ENCODE measurements at regions not wholly inside any gene's neighbourhood (a gene's known extent, or its start where the extent isn't known, plus 50 kb on each side); places are given as distances from the start of the nearest gene placed in this dataset.

DNA sequence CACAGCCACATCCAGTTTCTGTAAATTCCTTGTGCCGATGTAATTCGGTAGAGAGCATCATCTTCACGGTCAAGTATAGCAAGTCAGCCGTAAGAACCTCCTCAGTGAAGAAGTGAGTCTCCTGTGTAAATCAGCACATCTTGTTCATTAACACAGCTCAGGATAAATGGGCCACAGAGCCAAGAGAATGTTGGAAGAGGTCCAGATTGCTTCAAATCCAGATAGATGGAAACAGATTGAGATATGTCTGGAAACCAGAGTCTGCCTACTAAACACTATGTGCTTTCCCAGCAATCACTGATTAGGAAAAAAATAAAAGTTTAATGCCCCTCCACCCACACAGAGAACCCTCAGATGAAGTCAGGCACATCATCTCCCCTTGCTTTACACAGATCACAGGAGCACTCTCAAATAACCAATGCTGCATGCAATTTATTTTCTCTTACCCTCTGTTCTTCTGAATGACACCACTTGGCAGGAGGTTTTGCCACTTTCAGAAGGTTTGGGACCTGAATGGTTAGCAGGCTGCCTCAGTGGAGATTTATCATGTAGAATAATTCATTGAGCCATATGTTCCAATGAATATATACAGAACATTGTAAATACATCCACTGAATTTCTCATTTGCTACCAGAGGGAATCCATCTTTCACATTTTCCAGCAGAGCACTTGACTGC lies 357.7 kb downstream of the C4orf33 start:
- Histone ChIP-seq H3K4me3 (no peak overlapping the region), H3K27ac (no peak overlapping the region), H3K36me3 (no peaks in the 10 kb centered on the region), H3K4me1 (no peaks in the 10 kb centered on the region), H3K27me3 (no peaks in the 10 kb centered on the region), H3K9me3 (no peaks in the 10 kb centered on the region)
- TF ChIP-seq, protein P1, sequence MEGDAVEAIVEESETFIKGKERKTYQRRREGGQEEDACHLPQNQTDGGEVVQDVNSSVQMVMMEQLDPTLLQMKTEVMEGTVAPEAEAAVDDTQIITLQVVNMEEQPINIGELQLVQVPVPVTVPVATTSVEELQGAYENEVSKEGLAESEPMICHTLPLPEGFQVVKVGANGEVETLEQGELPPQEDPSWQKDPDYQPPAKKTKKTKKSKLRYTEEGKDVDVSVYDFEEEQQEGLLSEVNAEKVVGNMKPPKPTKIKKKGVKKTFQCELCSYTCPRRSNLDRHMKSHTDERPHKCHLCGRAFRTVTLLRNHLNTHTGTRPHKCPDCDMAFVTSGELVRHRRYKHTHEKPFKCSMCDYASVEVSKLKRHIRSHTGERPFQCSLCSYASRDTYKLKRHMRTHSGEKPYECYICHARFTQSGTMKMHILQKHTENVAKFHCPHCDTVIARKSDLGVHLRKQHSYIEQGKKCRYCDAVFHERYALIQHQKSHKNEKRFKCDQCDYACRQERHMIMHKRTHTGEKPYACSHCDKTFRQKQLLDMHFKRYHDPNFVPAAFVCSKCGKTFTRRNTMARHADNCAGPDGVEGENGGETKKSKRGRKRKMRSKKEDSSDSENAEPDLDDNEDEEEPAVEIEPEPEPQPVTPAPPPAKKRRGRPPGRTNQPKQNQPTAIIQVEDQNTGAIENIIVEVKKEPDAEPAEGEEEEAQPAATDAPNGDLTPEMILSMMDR (IDR thresholded peaks at IDR 0.05) = no peak
- intact Hi-C loops (cut with DNase I) = no loop called here
- 70 to 74% methylated on average over 4 of the region's 4 CpGs for WGBS, 2 donors
- ATAC-seq (no peak), FAIRE-seq (no peak), DNase-seq (no peak)

- Histone ChIP-seq H3K4me1 (no peaks in the 10 kb centered on the region), H3K4me3 (no peak overlapping the region), H3K27ac (no peak overlapping the region), H3K27me3 (no peaks in the 10 kb centered on the region), H3K9me3 (no peaks in the 10 kb centered on the region), H3K36me3 (no peaks in the 10 kb centered on the region)
- intact Hi-C loops (cut with DNase I) = no loop called here
- no peak for ATAC-seq
- no peak for FAIRE-seq
- WGBS, 2 donors = 75 to 79% methylated on average over 1 of the region's 1 CpG
- TF ChIP-seq, protein P1 (IDR thresholded peaks at IDR 0.05) = no peak
- no peak for DNase-seq
Observed at GRCh38 chr4:129455482-129455881, 359.5 kb downstream of the C4orf33 start.

DNA sequence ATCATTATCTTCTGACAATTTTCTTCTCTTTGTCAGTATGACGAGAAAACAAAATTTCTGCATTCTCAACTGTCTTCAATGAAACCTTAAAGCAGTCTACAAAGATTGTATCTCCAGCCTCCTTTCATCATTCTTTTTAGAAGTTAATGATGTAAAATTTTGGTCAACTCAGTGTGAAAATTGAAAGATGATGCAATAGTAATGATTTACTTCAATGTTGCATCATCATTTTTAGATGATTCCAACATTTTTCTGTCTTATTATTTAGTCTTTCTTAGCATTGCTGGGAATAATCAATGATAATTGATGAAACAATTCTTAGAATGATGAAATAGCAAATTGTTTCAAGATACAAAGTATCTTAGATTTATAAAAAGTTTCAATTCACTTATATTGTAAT lies 372.7 kb downstream of the C4orf33 start:
- DNase-seq (no peak), FAIRE-seq (no peak), ATAC-seq (no peak)
- 52 to 81% methylated on average over 1 of the region's 1 CpG for WGBS, 2 donors
- intact Hi-C loops (cut with DNase I) = no loop called here
- no peak overlapping the region for H3K27ac ChIP-seq
- no peaks in the 10 kb centered on the region for H3K36me3 ChIP-seq
- no peaks in the 10 kb centered on the region for H3K4me1 ChIP-seq
- no peaks in the 10 kb centered on the region for H3K27me3 ChIP-seq
- H3K4me3 ChIP-seq = no peak overlapping the region
- no peaks in the 10 kb centered on the region for H3K9me3 ChIP-seq
- TF ChIP-seq, protein P1 (IDR thresholded peaks at IDR 0.05) = no peak

DNA sequence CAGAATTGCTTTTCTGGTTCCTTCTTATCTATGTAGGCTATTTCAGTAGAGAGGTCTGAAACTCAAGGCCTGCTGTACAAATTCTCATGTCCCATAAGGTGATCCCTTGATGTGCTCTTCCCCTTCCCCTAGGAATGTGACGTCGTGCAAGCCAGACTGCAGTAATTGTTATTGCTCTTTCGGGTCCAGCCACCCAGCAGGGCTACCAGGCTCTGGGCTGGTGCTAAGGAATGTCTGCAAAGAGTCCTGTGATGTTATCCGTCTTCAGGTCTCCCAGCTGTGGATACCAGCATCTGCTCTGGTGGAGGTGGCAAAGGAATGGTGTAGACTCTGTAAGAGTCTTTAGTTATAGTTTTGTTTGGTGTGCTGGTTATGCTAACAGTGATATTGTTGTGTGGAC lies 378.7 kb downstream of the C4orf33 start:
- TF ChIP-seq, protein P1 (IDR thresholded peaks at IDR 0.05) = no peak
- no peaks in the 10 kb centered on the region for H3K36me3 ChIP-seq
- H3K27me3 ChIP-seq = no peaks in the 10 kb centered on the region
- H3K9me3 ChIP-seq = no peaks in the 10 kb centered on the region
- no peaks in the 10 kb centered on the region for H3K4me1 ChIP-seq
- DNase-seq (no peak), ATAC-seq (no peak), FAIRE-seq (no peak)
- no peak overlapping the region for H3K4me3 ChIP-seq
- WGBS, 2 donors = 62 to 69% methylated on average over 4 of the region's 4 CpGs
- no peak overlapping the region for H3K27ac ChIP-seq
- intact Hi-C loops (cut with DNase I) = no loop called here

DNA sequence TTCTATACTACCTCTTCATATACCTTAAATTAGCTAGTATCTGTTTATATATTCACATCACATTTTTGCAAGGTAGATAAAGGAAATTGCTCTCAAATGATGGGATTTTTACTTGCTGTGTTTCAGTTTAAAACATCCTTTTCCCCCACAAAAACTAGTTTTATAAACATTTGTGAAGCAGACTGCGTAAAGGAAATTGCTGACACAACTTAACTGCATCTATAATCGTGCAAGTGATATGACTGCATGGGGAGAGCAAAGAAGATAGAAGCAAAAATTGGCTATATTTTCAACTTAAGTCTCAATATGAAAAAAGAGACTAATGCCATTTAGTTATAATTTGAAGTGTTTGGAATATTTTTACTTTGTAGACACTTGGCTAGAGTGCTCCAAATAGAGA lies 385.2 kb downstream of the C4orf33 start:
- Histone ChIP-seq H3K4me1 (no peaks in the 10 kb centered on the region), H3K4me3 (no peak overlapping the region), H3K9me3 (no peaks in the 10 kb centered on the region), H3K27ac (no peak overlapping the region), H3K27me3 (no peaks in the 10 kb centered on the region), H3K36me3 (no peaks in the 10 kb centered on the region)
- DNase-seq = no peak
- TF ChIP-seq, protein P1 (IDR thresholded peaks at IDR 0.05) = no peak
- FAIRE-seq = no peak
- ATAC-seq = no peak
- WGBS, 2 donors = 66 to 77% methylated on average over 2 of the region's 2 CpGs
- intact Hi-C loops (cut with DNase I) = no loop called here

All from pancreas (tissue), 10 donors.